NCI-H2196 treated with DMSO at 0.1 percent for 48 hours (cell line): ENCODE measurements at regions not wholly inside any gene's neighbourhood (a gene's known extent, or its start where the extent isn't known, plus 50 kb on each side); places are given as distances from the start of the nearest gene placed in this dataset.

Source experiments
- DNase-seq: peaks from one replicate; lab custom pipeline; 2025; ENCODE audit not compliant: unreplicated experiment; lab: John Stamatoyannopoulos, UW

- DNase-seq, result no peak
Observed at GRCh38 chr6:26214803-26215584, 127.8 kb downstream of the HFE start.

- no peak for DNase-seq
Observed at GRCh38 chr6:26215585-26216358, 128.5 kb downstream of the HFE start.

- DNase-seq, result peak; percentile 86
Observed at GRCh38 chr6:26216359-26216885, 129.2 kb downstream of the HFE start.

GRCh38 chr6:26216886-26217713 lies 129.9 kb downstream of the HFE start:
- DNase-seq, result peak; percentile 78

- DNase-seq, result no peak
Observed at GRCh38 chr6:26217714-26218075, 130.5 kb downstream of the HFE start.

GRCh38 chr6:26218824-26219223 lies 131.6 kb downstream of the HFE start:
- DNase-seq, result no peak

- DNase-seq, result no peak
Observed at GRCh38 chr6:26220145-26220970, 133.1 kb downstream of the HFE start.

- no peak for DNase-seq
Observed at GRCh38 chr6:26221186-26221585, 134.0 kb downstream of the HFE start.

GRCh38 chr6:26222571-26222970 lies 135.3 kb downstream of the HFE start:
- no peak for DNase-seq

- no peak for DNase-seq
Observed at GRCh38 chr6:26223228-26223627, 136.0 kb downstream of the HFE start.

GRCh38 chr6:26223650-26224546 lies 136.7 kb downstream of the HFE start:
- no peak for DNase-seq

- DNase-seq, result no peak
Observed at GRCh38 chr6:26224547-26224912, 137.3 kb downstream of the HFE start.

GRCh38 chr6:26224940-26225847 lies 138.0 kb downstream of the HFE start:
- DNase-seq, result no peak

- DNase-seq, result no peak
Observed at GRCh38 chr6:26225848-26226578, 138.8 kb downstream of the HFE start.

- DNase-seq, result no peak
Observed at GRCh38 chr6:26226579-26226967, 138.4 kb upstream of the BTN3A2 start.

- DNase-seq, result no peak
Observed at GRCh38 chr6:26230351-26230750, 134.6 kb upstream of the BTN3A2 start.

- no peak for DNase-seq
Observed at GRCh38 chr6:26231006-26231587, 133.9 kb upstream of the BTN3A2 start.
